Panc1 (cell line): ENCODE measurements at regions not wholly inside any gene's neighbourhood (a gene's known extent, or its start where the extent isn't known, plus 50 kb on each side); places are given as distances from the start of the nearest gene placed in this dataset.

ENCODE experiments used
- ATAC-seq: fragments of 200-7000 bp; cut with Tn5 transposase; 2 replicates; pipeline ENCODE4 v1.9.1; 2020; ENCODE audit warnings: mild to moderate bottlenecking, moderate library complexity
- BruUV-seq: library from RNA; stranded (reverse); fragments of 400-500 nt; replicated peaks from 2 replicates; lab custom pipeline; 2021; lab: Mats Ljungman, UMichigan
- CTCF ChIA-PET: fragments of 300-600 bp; sonication (Branson Sonifier 250); formaldehyde crosslinking; loops from one replicate; lab custom pipeline; 2022; ENCODE audit warnings: antibody characterized with exemption; lab: Charles Lee
- POLR2A ChIA-PET: fragments of 300-600 bp; sonication (Branson Sonifier 250); formaldehyde crosslinking; loops from one replicate; lab custom pipeline; 2022; ENCODE audit warnings: antibody characterized with exemption; lab: Charles Lee
- DNase-seq: peaks from one replicate; pipeline ENCODE4 v3.0.0-alpha.2; 2010; ENCODE audit warnings: low read depth, low spot score
- H3K27ac ChIP-seq: 2 replicates; pipeline ENCODE4 v1.5.1; 2011; ENCODE audit warnings: mild to moderate bottlenecking, low read length, inconsistent platforms
- H3K27me3 ChIP-seq: fragments of 200-500 bp; sonication (Bioruptor generic); 2 replicates; pipeline ENCODE4 v1.6.0; 2014; ENCODE audit warnings: low read length, inconsistent platforms; ENCODE audit not compliant: control insufficient read depth, insufficient read depth
- H3K36me3 ChIP-seq: fragments of 200-500 bp; sonication (Bioruptor generic); 2 replicates; pipeline ENCODE4 v1.5.1; 2014; ENCODE audit warnings: inconsistent platforms, mild to moderate bottlenecking, low read length, moderate library complexity; ENCODE audit not compliant: control insufficient read depth, insufficient read depth
- H3K4me1 ChIP-seq: 2 replicates; pipeline ENCODE4 v1.5.1; 2011; ENCODE audit warnings: inconsistent platforms, mild to moderate bottlenecking, low read length, moderate library complexity; ENCODE audit not compliant: control insufficient read depth, insufficient read depth
- H3K4me3 ChIP-seq, 2 experiments: 2 replicates each; pipeline ENCODE4 v1.5.1; 2011 to 2012; ENCODE audit warnings: low read depth in 2 of 2, low read length in 2 of 2, mild to moderate bottlenecking in 2 of 2, inconsistent platforms in 1 of 2, moderate library complexity in 1 of 2
- H3K9me3 ChIP-seq: fragments of 200-500 bp; sonication (Bioruptor generic); 2 replicates; pipeline ENCODE4 v1.5.1; 2014; ENCODE audit warnings: low read depth, mild to moderate bottlenecking, inconsistent platforms, low read length, moderate library complexity; ENCODE audit not compliant: control insufficient read depth, insufficient read depth
- POLR2AphosphoS5 ChIP-seq: IDR thresholded peaks from 2 replicates; pipeline ENCODE4 v1.6.1; 2012; ENCODE audit warnings: mild to moderate bottlenecking, low read depth, low read length, moderate library complexity
- SIN3A ChIP-seq: IDR thresholded peaks from 2 replicates; pipeline ENCODE4 v1.6.1; 2012; ENCODE audit warnings: low read depth, mild to moderate bottlenecking, low read length, moderate library complexity, borderline replicate concordance; ENCODE audit not compliant: insufficient read depth
- TCF7L2 ChIP-seq: IDR thresholded peaks from 2 replicates; pipeline ENCODE4 v1.6.1; 2011; ENCODE audit warnings: mild to moderate bottlenecking, low read depth, low read length, inconsistent platforms
- in situ Hi-C: cut with HindIII; loops from 2 replicates; pipeline ENCODE4 v1.10.0; 2016; ENCODE audit warnings: low sequenced_read_pairs, low pct_unique_long_range_greater_than_20kb
- intact Hi-C: fragments of 100-400 bp; cut with micrococcal nuclease; formaldehyde crosslinking; loops from one replicate; pipeline ENCODE4 v1.10.0; 2022; ENCODE audit not compliant: unreplicated experiment
- TF ChIP-seq, protein P1 (sequence below): fragments of 450-650 bp; IDR thresholded peaks from 2 replicates; pipeline ENCODE4 v1.5.1; 2017; ENCODE audit warnings: mild to moderate bottlenecking
- TF ChIP-seq, protein P2 (sequence below), 2 experiments: IDR thresholded peaks; 2 replicates each; pipeline ENCODE4 v1.6.1; 2011 to 2012; ENCODE audit warnings: low read depth in 2 of 2, control low read depth in 1 of 2, low read length in 1 of 2, mild to moderate bottlenecking in 1 of 2, moderate library complexity in 1 of 2; ENCODE audit not compliant: insufficient read depth in 1 of 2

DNA sequence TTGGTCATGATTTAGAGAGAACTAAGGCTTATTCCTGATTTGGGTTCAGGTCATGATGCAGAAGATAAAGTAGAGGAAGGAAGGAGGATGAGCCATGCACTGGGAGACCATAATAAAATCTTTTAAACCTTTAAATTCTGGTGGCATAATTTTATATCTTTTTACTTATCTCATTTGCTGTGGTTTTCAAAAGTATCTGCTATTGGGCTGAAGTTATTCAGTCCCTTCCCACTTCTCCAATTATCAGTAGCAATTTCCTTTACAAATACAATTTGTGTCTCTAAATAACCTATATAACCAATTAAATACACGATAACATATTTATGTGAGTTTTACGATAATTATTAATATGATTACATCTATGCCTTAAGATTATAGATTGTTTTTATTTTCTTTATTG lies 194.8 kb upstream of the SLC8A1 start:
- BruUV-seq = no TSS peak
- no peaks in the 10 kb centered on the region for H3K9me3 ChIP-seq
- ATAC-seq = no peak
- H3K27ac ChIP-seq = no peak overlapping the region
- no peaks in the 10 kb centered on the region for H3K4me1 ChIP-seq
- H3K36me3 ChIP-seq = no peaks in the 10 kb centered on the region; the same call in 1 of the 2 replicates
- intact Hi-C loops = no loop called here
- ChIA-PET POLR2A (no interaction called here), CTCF (no interaction called here)
- no peak for DNase-seq
- H3K4me3 ChIP-seq = no peak overlapping the region
- in situ Hi-C loops = no loop called here
- no peaks in the 10 kb centered on the region for H3K27me3 ChIP-seq
- TF ChIP-seq, protein P1, sequence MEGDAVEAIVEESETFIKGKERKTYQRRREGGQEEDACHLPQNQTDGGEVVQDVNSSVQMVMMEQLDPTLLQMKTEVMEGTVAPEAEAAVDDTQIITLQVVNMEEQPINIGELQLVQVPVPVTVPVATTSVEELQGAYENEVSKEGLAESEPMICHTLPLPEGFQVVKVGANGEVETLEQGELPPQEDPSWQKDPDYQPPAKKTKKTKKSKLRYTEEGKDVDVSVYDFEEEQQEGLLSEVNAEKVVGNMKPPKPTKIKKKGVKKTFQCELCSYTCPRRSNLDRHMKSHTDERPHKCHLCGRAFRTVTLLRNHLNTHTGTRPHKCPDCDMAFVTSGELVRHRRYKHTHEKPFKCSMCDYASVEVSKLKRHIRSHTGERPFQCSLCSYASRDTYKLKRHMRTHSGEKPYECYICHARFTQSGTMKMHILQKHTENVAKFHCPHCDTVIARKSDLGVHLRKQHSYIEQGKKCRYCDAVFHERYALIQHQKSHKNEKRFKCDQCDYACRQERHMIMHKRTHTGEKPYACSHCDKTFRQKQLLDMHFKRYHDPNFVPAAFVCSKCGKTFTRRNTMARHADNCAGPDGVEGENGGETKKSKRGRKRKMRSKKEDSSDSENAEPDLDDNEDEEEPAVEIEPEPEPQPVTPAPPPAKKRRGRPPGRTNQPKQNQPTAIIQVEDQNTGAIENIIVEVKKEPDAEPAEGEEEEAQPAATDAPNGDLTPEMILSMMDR = no peak
- TF ChIP-seq TCF7L2 (no peak), POLR2AphosphoS5 (no peak), SIN3A (no peak)
- TF ChIP-seq, protein P2, sequence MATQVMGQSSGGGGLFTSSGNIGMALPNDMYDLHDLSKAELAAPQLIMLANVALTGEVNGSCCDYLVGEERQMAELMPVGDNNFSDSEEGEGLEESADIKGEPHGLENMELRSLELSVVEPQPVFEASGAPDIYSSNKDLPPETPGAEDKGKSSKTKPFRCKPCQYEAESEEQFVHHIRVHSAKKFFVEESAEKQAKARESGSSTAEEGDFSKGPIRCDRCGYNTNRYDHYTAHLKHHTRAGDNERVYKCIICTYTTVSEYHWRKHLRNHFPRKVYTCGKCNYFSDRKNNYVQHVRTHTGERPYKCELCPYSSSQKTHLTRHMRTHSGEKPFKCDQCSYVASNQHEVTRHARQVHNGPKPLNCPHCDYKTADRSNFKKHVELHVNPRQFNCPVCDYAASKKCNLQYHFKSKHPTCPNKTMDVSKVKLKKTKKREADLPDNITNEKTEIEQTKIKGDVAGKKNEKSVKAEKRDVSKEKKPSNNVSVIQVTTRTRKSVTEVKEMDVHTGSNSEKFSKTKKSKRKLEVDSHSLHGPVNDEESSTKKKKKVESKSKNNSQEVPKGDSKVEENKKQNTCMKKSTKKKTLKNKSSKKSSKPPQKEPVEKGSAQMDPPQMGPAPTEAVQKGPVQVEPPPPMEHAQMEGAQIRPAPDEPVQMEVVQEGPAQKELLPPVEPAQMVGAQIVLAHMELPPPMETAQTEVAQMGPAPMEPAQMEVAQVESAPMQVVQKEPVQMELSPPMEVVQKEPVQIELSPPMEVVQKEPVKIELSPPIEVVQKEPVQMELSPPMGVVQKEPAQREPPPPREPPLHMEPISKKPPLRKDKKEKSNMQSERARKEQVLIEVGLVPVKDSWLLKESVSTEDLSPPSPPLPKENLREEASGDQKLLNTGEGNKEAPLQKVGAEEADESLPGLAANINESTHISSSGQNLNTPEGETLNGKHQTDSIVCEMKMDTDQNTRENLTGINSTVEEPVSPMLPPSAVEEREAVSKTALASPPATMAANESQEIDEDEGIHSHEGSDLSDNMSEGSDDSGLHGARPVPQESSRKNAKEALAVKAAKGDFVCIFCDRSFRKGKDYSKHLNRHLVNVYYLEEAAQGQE (IDR thresholded peaks at IDR 0.05; ENCODE audit: insufficient read depth in 1 of 2, low read depth in 2 of 2, low read length in 1 of 2) = no peak

DNA sequence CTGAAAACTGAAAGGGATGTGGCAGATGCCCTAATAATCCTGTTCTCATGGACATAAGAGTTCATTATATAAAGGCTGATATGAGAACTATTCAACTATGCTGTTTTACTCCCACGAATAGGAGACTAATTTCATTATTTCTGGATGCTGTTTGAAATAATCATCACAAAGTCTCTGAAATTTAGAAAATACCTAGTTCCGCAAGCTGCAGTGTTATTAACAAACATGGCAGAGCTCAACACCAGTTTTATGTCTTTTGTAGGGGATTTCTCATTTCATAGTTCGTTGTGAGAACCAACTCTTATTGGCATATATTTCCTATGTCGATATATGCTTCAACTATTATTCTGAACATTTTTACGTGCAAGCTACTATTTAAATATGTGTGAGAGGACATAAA lies 200.3 kb upstream of the SLC8A1 start:
- in situ Hi-C loops = no loop called here
- H3K4me3 ChIP-seq = no peak overlapping the region
- H3K27me3 ChIP-seq = no peaks in the 10 kb centered on the region
- DNase-seq (no peak), ATAC-seq (no peak)
- H3K4me1 ChIP-seq = no peaks in the 10 kb centered on the region
- no peaks in the 10 kb centered on the region for H3K36me3 ChIP-seq
- ChIA-PET CTCF (no interaction called here), POLR2A (no interaction called here)
- TF ChIP-seq TCF7L2 (no peak), POLR2AphosphoS5 (no peak), SIN3A (no peak)
- TF ChIP-seq, protein P1 = no peak
- TF ChIP-seq, protein P2 (IDR thresholded peaks at IDR 0.05; ENCODE audit: insufficient read depth in 1 of 2, low read depth in 2 of 2, low read length in 1 of 2) = no peak
- intact Hi-C loops = no loop called here
- no TSS peak for BruUV-seq
- H3K27ac ChIP-seq = no peak overlapping the region
- H3K9me3 ChIP-seq = no peaks in the 10 kb centered on the region
